Activated CD8-positive, alpha-beta memory T cell treated with anti-CD3 and anti-CD28 coated beads, Interleukin-2, amount 10 ng/mL, durations not matched to agents 7 days and 5 days (primary cell): ENCODE measurements at regions not wholly inside any gene's neighbourhood (a gene's known extent, or its start where the extent isn't known, plus 50 kb on each side); places are given as distances from the start of the nearest gene placed in this dataset. TPM values are rescaled to one million over a fixed set of nuclear protein-coding genes. Genes with fewer than 3 reads are reported as not detected.

Experiments used
- microRNA-seq: library from miRNA; unstranded; fragments of <30 nt; microRNA quantifications from one replicate; pipeline ENCODE4 v1.2.0, GENCODE V29; 2022

Small RNA genes lying in the stretch of these regions (microRNA-seq; reads per million reads assigned to microRNA genes)
- gene MIR4455: not detected
